ENCODE measurements at regions not wholly inside any gene's neighbourhood (a gene's known extent, or its start where the extent isn't known, plus 50 kb on each side); places are given as distances from the start of the nearest gene placed in this dataset.

DNA sequence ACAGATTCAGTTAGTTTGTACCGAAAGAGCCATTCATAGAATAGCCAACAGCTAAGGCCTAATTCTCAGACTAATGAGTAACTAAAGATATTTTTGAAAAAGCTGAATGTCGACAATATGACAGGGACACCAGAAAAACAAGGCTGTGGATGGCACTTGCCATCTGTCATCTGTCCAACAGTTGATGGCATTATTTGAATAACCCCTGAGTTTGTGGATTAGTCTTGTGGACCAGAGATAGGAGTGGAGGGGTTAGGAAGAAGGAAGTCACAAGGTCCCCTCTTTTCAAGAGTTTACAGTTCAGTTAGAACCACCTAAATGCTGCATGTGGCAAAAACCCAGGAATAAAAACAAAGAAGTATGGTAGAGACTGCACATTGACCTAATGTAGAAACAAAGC, 356.5 kb upstream of the DUSP10 start:
- TF ChIP-seq, protein P1, sequence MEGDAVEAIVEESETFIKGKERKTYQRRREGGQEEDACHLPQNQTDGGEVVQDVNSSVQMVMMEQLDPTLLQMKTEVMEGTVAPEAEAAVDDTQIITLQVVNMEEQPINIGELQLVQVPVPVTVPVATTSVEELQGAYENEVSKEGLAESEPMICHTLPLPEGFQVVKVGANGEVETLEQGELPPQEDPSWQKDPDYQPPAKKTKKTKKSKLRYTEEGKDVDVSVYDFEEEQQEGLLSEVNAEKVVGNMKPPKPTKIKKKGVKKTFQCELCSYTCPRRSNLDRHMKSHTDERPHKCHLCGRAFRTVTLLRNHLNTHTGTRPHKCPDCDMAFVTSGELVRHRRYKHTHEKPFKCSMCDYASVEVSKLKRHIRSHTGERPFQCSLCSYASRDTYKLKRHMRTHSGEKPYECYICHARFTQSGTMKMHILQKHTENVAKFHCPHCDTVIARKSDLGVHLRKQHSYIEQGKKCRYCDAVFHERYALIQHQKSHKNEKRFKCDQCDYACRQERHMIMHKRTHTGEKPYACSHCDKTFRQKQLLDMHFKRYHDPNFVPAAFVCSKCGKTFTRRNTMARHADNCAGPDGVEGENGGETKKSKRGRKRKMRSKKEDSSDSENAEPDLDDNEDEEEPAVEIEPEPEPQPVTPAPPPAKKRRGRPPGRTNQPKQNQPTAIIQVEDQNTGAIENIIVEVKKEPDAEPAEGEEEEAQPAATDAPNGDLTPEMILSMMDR (IDR thresholded peaks at IDR 0.05; ENCODE audit: low read length): no peak
- no peak for TF ChIP-seq EZH2phosphoT487 (IDR thresholded peaks at IDR 0.05; ENCODE audit: low read length)
